ENCODE measurements at regions not wholly inside any gene's neighbourhood (a gene's known extent, or its start where the extent isn't known, plus 50 kb on each side); places are given as distances from the start of the nearest gene placed in this dataset.

DNA sequence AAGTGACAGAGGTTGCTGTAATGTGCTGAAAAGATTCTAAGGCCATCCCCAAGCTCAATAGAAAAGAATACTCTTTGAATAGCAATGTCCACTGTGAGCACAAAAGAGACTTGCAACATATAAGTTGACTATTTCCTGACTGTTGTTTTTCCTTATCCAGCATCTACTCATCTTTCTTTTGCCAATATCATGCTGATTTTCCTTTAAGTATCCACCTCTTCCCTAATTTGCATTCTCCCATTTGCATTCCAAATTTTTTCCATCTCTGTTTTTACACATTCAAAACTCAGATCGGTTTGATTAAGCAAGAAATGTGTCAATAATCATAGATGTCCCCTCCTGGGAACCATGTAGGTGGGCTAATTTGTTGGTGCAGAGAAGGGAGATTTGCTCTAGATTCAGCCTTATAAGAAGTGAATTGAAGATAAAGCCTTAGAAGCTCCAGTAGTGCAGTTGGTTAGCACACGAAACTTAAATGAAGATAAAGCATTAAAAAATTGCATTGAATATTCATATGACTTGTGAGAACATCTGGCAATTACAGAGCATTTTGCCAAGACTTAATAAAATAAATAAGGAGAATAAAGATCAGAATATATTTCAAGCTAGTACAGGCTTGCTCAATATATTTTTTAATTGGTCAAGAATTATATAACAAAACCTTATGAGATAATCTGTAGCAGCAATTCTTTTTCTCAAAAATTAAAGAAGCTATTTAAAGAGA lies 267.6 kb downstream of the TMEM167A start:
- H3K4me3 ChIP-seq = no peak overlapping the region
- DNase-seq = no peak
- no peaks in the 10 kb centered on the region for H3K9me3 ChIP-seq
- no peaks in the 10 kb centered on the region for H3K36me3 ChIP-seq
- H3K27me3 ChIP-seq = no peaks in the 10 kb centered on the region

DNA sequence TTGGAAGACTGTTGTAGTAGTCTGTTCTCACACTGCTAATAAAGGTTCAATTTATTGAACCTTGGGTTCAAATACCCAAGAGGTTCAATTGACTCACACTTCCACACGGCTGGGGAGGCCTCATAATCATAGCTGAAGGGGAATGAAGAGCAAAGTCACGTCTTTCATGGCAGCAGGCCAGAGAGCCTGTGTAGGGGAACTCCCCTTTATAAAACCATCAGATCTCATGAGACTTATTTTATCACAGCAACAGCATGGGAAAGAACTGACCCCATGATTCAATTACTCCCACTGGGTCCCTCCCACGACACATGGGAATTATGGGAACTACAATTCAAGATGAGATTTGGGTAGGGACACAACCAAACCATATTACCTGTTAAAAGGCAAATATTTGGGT lies 268.2 kb downstream of the TMEM167A start:
- H3K27me3 ChIP-seq = no peaks in the 10 kb centered on the region

DNA sequence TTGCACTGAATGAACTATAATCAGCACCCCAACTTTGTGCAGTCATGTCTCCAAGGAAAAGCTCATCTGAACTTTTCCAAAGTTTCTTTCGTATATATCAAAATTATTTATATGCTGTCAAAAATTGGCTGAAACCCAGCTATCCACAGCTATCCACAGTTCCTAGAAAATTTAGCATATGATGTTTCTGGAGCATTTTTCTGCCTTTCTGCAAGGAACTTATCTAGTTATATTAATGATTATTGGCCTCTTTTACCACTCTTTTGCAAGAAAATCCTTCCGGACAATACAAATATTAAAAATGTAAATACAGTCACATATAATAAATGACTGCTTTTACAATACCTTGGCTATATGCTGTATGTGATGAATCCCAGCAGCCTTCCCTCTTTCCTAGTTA lies 270.2 kb downstream of the TMEM167A start:
- no peaks in the 10 kb centered on the region for H3K36me3 ChIP-seq
- no peak overlapping the region for H3K4me3 ChIP-seq
- H3K9me3 ChIP-seq = no peaks in the 10 kb centered on the region
- DNase-seq = no peak
- H3K27me3 ChIP-seq = no peaks in the 10 kb centered on the region

More for the DNA sequence above, 268.2 kb downstream of the TMEM167A start:
- Histone ChIP-seq H3K4me3 (no peak overlapping the region), H3K36me3 (no peaks in the 10 kb centered on the region), H3K9me3 (no peaks in the 10 kb centered on the region)
- DNase-seq = no peak

DNA sequence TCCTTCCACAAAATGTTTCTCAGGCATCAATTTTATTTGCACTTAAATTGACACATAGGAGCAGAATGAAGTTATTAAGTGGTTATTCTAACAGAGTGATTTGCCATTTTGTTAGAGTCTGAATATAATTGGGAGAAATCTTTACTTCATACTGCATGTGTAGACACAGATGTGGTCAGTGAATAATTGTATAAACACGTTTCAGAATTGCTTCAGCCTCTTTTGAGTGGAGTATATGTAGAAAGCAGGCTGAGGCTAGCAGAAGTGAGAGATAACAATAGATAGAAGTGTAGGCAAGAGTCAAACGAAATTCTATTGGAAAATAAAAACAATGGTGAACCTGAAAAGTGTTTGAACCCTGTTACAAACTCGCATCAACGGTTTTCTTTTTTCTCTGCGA lies 270.7 kb downstream of the TMEM167A start:
- DNase-seq = no peak
- H3K9me3 ChIP-seq = no peaks in the 10 kb centered on the region
- H3K36me3 ChIP-seq = no peaks in the 10 kb centered on the region
- no peaks in the 10 kb centered on the region for H3K27me3 ChIP-seq
- no peak overlapping the region for H3K4me3 ChIP-seq

DNA sequence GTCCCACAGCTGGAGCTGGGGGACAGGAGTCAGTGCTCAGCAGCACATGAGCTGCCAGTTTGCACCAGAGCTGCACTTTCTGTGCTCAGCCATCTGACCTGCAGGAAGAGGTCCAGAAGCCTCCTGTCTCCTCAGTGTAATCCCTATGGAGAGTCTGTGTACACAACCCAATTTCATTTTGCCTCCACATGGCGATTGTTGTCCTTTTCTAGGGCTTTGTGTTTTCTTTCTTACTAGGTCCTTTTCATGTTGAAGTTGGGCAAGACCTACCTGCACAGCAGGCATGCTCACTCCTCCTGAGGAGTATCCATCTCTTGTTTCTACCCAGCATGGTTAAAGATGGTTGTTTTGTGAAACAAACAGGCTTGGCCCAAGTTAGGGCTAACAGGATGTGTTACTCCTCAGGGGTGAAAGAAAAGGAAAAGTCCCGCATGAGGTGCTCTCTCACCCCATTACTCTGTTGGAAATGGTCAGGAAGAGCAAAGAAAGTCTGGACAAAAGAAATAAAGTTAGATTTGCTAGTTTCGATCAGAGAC lies 273.0 kb downstream of the TMEM167A start:
- Histone ChIP-seq H3K36me3 (no peaks in the 10 kb centered on the region), H3K9me3 (no peaks in the 10 kb centered on the region), H3K4me3 (no peak overlapping the region), H3K27me3 (no peaks in the 10 kb centered on the region)
- no peak for DNase-seq

DNA sequence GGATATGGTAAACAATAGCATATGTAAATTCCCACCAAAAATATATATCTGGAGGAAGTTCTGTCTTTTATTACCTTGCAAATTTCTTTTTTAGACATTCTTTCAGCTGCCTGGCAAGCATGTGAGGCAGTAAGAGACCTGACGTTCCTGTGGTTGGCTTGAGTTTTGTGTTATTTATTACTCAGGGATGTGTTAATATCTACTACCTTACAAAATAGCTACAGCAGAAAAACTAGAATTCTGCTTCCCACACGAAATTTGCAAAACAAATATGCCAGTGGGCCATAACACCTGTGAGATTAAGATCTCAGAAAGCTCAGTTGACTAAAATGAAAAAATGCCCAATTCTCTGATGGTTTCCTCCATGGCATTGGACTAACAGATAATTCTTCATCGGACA lies 274.2 kb downstream of the TMEM167A start:
- Histone ChIP-seq H3K9me3 (no peaks in the 10 kb centered on the region), H3K27me3 (no peaks in the 10 kb centered on the region), H3K36me3 (no peaks in the 10 kb centered on the region), H3K4me3 (no peak overlapping the region)
- DNase-seq = no peak

DNA sequence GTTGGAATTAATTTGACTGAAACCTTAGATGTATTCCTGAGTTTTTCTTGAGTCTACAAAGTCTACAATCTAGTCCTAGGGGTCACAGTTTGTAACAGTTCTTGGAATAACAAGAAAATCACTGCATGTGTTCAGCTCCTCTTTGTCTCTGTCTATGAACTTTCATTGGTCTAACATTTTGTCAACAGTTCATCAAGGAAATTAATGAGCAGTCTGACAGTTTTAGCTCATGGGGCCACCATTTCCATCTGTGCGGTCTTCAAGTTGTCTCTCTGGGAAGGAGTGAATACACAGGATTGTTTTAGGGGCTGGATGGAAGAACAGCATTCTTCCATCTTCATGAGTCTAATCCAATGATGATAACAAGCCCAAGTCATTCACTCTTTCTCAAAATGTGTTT lies 276.4 kb downstream of the TMEM167A start:
- Histone ChIP-seq H3K27me3 (no peaks in the 10 kb centered on the region), H3K36me3 (no peaks in the 10 kb centered on the region), H3K4me3 (no peak overlapping the region), H3K9me3 (no peaks in the 10 kb centered on the region)
- DNase-seq = no peak

DNA sequence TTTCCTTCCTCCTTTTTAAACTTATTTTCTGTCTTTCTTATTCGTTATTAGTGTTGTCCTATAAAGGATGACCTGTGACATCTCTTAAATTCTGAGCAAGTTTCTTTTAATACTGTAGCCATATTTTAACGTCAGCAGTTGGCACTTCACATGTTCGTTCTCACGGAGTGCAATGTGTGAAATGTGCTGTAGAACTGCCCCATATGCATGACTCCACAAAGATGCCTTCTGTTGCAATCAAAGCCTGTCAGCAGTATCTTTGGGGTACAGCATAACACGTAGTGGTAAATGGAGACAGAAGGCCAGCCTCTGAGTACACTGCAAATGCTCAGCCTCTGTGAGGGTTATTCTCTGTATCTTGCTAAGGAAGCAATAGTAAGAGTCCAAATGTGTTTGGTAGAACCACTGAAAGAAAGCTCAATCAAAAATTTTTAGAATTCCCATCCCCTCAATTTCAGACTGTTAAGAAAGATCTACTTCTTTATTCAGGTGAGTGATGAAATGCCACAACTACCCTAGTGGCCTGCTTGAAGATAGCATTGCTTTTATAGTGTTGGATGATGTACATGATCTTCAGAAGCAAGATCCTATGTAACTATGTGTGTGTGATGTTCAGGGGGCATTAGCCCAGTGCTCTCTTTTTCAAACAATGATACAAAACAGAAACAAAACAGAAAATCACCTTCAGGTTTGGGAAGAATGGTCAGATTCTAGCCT lies 277.7 kb downstream of the TMEM167A start:
- Histone ChIP-seq H3K27me3 (no peaks in the 10 kb centered on the region), H3K36me3 (no peaks in the 10 kb centered on the region), H3K4me3 (no peak overlapping the region), H3K9me3 (no peaks in the 10 kb centered on the region)
- no peak for DNase-seq

DNA sequence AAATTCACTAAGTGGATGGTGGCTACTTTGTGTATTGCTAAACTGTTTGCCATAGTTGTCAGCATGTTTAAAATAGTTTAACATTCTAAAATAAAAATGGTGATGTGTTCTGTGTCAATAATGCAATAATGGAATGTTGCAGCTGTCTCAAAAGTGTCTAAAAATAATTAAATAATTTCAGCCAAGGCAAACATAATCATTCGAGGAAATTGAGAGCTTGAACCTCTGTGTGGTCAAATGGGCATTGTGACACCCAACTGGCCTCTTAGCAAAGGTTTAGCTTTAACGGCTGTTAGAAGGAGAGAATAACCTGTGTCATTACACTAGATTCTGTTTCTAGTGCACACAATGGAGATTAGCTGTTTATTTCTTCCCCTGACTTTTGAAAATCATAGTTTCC lies 278.5 kb downstream of the TMEM167A start:
- DNase-seq = no peak
- no peaks in the 10 kb centered on the region for H3K36me3 ChIP-seq
- no peaks in the 10 kb centered on the region for H3K27me3 ChIP-seq
- no peak overlapping the region for H3K4me3 ChIP-seq
- H3K9me3 ChIP-seq = no peaks in the 10 kb centered on the region

DNA sequence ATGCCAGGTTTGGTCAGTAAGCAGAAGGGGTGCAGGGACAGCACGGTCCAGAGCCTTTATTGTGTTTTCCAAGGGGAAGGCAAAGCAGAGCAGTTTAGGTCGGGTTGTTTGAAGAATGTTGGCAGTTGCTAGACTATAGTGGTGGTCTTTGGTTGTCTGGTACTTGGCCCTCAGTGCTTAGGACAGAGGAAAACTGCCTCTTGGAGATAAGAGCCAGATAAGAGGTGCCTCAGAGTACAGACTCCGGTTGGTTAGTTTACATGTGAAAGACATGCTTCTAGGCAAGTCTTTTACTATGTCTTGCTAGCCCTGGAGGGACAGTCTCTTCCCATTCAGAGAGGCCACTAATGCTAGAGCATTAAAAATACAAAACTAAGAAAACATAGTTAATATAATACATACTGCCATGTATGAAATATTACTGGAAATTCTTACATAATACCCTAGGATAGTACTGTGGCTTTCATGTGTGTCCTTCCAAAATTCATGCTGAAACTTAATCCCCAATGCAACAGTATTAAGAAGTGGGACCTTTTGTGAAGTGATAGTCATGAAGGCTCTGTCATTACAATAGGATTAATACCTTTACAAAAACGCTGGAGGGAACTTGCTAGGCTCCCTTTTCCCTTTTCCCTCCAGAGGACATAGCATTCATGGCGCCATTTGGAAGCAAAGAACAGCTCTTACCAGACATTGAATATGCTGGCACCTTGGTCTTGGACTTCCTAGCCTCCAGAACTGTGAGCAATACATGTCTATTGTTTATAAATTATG lies 280.4 kb downstream of the TMEM167A start:
- no peaks in the 10 kb centered on the region for H3K9me3 ChIP-seq
- DNase-seq = no peak
- no peak overlapping the region for H3K4me3 ChIP-seq
- no peaks in the 10 kb centered on the region for H3K36me3 ChIP-seq
- no peaks in the 10 kb centered on the region for H3K27me3 ChIP-seq

DNA sequence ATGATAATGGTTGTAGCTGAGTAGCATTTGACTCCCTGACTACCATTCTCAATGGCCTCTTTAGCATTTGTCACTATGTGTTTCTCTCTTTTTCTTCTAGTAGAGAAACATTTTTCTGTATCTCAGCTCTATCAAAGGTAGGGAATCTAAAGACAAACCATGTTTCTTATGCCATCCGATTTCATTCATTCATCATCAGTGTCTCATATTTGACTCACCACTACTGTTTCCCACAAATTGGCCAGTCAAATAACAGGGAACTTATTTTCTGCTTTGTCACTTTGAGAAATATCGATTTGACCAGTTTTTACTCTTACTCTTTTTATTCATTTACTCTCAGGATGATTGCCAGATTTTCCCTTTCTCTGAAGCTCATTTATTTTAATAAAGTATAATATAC lies 282.3 kb downstream of the TMEM167A start:
- no peak for DNase-seq
- Histone ChIP-seq H3K36me3 (no peaks in the 10 kb centered on the region), H3K4me3 (no peak overlapping the region), H3K9me3 (no peaks in the 10 kb centered on the region), H3K27me3 (no peaks in the 10 kb centered on the region)

DNA sequence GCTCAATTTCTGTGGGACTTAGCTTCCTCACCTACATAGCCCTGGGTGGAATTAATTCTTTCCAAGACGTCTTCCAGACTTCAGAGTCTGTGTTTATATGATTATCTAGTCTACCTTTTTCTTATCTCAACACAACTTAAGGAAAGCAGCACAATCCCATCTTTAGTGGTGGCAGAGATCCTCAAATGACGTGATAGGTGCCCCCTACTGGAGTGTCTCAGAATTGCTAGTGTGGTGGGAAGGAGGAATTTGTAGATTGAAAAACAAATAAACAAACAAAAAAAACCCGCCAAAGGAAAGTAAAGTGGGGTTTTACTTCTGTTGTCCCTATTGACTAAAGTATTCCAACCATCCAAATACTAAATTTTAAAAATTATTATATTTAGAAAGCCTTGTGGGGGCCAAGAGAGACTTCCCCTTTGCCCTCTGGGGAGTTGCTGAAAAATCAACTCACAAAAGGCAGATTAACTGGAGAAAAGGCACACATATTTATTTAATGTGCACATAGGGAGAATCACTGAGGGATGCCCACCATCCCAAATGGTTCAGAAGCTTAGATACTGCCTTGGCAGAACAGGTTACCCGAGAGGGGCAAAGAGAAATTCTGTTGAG lies 283.3 kb downstream of the TMEM167A start:
- no peak for DNase-seq
- Histone ChIP-seq H3K4me3 (no peak overlapping the region), H3K36me3 (no peaks in the 10 kb centered on the region), H3K9me3 (no peaks in the 10 kb centered on the region), H3K27me3 (no peaks in the 10 kb centered on the region)

DNA sequence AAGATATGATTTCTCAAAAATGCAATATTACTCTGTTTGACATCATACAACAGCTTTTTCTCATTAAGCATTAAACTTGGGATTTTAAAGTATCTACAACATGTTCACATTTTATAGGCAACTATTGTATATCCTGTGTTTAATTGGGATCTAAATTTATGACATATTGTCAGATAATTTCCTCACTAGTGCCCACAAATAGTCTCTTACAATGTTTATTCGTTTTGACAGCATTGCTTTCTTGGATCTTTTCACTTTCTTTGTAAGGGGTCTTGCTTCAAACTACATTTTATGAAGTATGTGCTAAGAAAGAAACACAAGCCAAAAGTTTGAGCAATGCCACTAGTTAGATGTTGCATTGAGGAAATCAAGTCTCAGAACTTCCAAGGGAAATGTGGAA lies 285.1 kb downstream of the TMEM167A start:
- H3K9me3 ChIP-seq = no peaks in the 10 kb centered on the region
- H3K36me3 ChIP-seq = no peaks in the 10 kb centered on the region
- no peak overlapping the region for H3K4me3 ChIP-seq
- DNase-seq = no peak
- H3K27me3 ChIP-seq = no peaks in the 10 kb centered on the region

DNA sequence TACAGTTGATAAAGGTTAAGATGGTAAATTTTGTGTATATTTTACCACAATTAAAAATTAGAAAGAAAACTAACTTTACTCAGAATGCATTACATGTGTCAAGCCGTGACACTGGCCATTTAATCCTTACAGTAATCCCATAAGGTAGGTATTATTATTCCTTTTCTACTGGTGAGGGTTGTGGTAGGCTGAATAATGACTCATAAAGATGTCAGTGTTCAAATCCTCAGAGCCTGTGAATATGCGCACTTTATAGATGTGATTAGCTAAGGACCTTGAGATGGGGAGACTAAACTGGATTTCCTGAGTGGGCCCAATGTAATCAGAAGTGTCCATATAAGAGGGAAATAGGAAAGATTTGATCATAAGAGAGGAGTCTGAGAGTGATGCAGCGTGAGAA lies 288.1 kb downstream of the TMEM167A start:
- Histone ChIP-seq H3K36me3 (no peaks in the 10 kb centered on the region), H3K4me3 (no peak overlapping the region), H3K27me3 (no peaks in the 10 kb centered on the region), H3K9me3 (no peaks in the 10 kb centered on the region)
- no peak for DNase-seq

DNA sequence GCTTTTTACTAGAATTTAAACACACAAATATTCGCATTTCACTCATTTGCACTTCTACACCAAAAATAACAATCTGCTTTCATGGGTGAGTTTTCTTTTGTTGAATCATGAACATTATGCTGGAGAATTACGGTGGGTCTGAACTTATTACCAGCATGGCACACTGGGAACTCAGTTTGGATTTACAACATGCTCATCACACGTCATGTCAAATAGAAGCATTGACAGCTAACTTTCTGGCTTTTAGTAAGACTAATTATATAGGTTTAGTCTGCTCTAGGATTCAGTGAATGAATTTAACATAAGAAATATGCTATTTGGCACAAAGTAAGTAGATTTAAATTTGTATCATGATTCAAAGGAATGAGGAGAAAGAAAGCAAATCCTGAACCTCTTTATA lies 290.4 kb downstream of the TMEM167A start:
- H3K9me3 ChIP-seq = no peaks in the 10 kb centered on the region
- DNase-seq = no peak

DNA sequence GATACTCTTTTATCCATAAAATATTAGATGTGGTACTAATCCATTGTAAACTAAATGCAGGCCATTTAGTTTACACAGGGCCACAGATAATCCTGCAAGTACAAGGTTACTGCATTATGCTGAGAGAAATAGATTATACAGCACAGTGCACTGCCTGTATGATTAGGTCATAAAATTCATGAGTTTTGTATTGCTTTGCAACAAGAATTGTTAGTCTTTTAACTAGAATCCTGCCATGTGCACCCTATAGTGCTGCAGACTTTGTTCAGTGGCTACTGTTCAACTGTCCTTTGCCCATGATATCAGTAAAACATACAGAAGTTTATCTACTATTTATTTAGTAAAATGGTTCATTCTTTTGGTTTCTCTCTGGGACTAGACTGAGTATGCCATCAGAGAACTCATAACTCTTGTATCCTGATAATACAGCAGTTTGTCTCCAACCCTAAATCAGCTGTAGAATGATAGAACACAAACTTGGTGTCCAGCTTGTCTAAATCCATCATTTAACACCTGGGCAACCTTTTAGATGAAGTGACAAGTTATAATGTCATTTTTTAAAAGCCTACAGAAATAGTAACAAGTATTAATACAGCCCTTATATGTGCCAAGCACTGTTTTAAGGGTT lies 291.2 kb downstream of the TMEM167A start:
- Histone ChIP-seq H3K27me3 (peaks cover 2% of the 10 kb centered on the region; the same call in 1 of the 2 replicates), H3K9me3 (no peaks in the 10 kb centered on the region), H3K36me3 (no peaks in the 10 kb centered on the region), H3K4me3 (no peak overlapping the region)
- no peak for DNase-seq

More for the DNA sequence above, 290.4 kb downstream of the TMEM167A start:
- Histone ChIP-seq H3K27me3 (no peaks in the 10 kb centered on the region; the same call in 1 of the 2 replicates), H3K4me3 (no peak overlapping the region), H3K36me3 (no peaks in the 10 kb centered on the region)

Measured in MG63 (cell line).